DND-41 (cell line): ENCODE measurements at regions not wholly inside any gene's neighbourhood (a gene's known extent, or its start where the extent isn't known, plus 50 kb on each side); places are given as distances from the start of the nearest gene placed in this dataset.

Experiments used
- ATAC-seq: fragments of 200-7000 bp; cut with Tn5 transposase; 3 replicates; pipeline ENCODE4 v1.9.1; 2021; ENCODE audit warnings: low read depth; ENCODE audit not compliant: insufficient read depth
- DNase-seq: peaks from one replicate; pipeline ENCODE4 v3.0.0-alpha.2; 2020
- H2AFZ ChIP-seq: 2 replicates; pipeline ENCODE4 v1.6.0; 2012; ENCODE audit warnings: low read depth, low read length
- H3K27ac ChIP-seq: 2 replicates; pipeline ENCODE4 v1.5.1; 2012; ENCODE audit warnings: low read length, inconsistent platforms
- H3K27me3 ChIP-seq: fragments of 200-600 bp; sonication (generic); 2 replicates; pipeline ENCODE4 v1.6.0; 2012; ENCODE audit warnings: low read length, mild to moderate bottlenecking, inconsistent platforms; ENCODE audit not compliant: insufficient read depth, poor library complexity
- H3K36me3 ChIP-seq: 2 replicates; pipeline ENCODE4 v1.5.1; 2012; ENCODE audit warnings: low read length, inconsistent platforms; ENCODE audit not compliant: insufficient read depth
- H3K4me1 ChIP-seq: 2 replicates; pipeline ENCODE4 v1.5.1; 2012; ENCODE audit warnings: mild to moderate bottlenecking, low read length; ENCODE audit not compliant: insufficient read depth
- H3K4me2 ChIP-seq: 2 replicates; pipeline ENCODE4 v1.6.0; 2012; ENCODE audit warnings: mild to moderate bottlenecking, moderate library complexity, low read length, inconsistent platforms; ENCODE audit not compliant: insufficient read depth
- H3K4me3 ChIP-seq, 2 experiments: fragments of 200-600 bp in 1 of 2; shearing (Covaris generic) in 1 of 2; 2 replicates each; pipeline ENCODE4 v1.5.1; 2012 to 2016; ENCODE audit warnings: inconsistent platforms in 2 of 2, low read length in 2 of 2, mild to moderate bottlenecking in 2 of 2, low read depth in 1 of 2, moderate library complexity in 1 of 2
- H3K79me2 ChIP-seq: 2 replicates; pipeline ENCODE4 v1.6.0; 2012; ENCODE audit warnings: low read length, inconsistent platforms; ENCODE audit not compliant: insufficient read depth
- H3K9ac ChIP-seq: 2 replicates; pipeline ENCODE4 v1.6.0; 2012; ENCODE audit warnings: low read depth, mild to moderate bottlenecking, inconsistent platforms, low read length, moderate library complexity
- H3K9me3 ChIP-seq: 2 replicates; pipeline ENCODE4 v1.5.1; 2012; ENCODE audit warnings: low read length, moderate library complexity, mild to moderate bottlenecking, inconsistent platforms; ENCODE audit not compliant: insufficient read depth, severe bottlenecking
- H4K20me1 ChIP-seq: 2 replicates; pipeline ENCODE4 v1.6.0; 2012; ENCODE audit warnings: low read length; ENCODE audit not compliant: insufficient read depth
- EZH2 ChIP-seq: IDR thresholded peaks from 3 replicates; pipeline ENCODE4 v1.6.1; 2012; ENCODE audit warnings: borderline replicate concordance, low read depth, mild to moderate bottlenecking, moderate library complexity, low read length, inconsistent platforms; ENCODE audit not compliant: severe bottlenecking
- TF ChIP-seq, protein P1 (sequence below): IDR thresholded peaks from 2 replicates; pipeline ENCODE4 v1.5.1; 2012; ENCODE audit warnings: borderline replicate concordance, low read length, moderate library complexity, mild to moderate bottlenecking; ENCODE audit not compliant: poor library complexity, severe bottlenecking; ENCODE audit errors: extremely low read depth

DNA sequence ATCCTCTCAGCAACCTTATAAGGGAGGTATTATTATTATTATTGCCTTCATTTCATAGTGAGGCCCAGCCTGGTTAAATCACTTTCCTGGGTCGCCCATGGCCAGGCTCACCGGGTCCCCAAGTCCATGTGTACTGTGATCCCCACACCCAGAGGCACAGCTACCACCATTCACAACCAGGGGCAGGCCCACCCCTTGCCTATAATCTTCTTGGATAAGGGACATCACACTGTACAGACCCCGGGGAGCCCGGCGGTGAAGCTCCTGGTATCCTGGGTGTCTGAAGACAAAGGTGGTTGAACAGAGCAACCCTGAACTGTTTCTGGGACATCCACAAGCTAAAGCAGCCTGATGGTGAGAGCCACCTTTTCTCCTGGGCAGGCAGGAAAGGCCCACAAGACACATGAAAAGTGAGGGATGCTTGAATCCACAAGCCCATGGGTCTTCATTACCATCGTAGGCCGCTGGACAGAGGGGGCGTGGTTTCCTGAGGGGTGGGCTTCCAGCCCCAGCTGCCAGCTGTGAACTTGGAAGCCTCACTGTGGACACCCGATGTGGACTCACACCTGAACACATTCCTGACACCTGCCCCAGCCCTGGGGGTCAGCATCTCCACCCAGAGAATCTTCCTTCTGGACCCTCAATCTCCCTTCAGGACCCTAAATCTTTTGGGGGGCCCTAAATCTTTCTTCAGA is 185.5 kb upstream of the PMEPA1 start:
- Histone ChIP-seq H3K27ac (no peak overlapping the region), H3K4me1 (no peaks in the 10 kb centered on the region), H3K27me3 (peaks cover 3% of the 10 kb centered on the region), H4K20me1 (peaks cover 4% of the 10 kb centered on the region), H3K9me3 (no peaks in the 10 kb centered on the region), H3K36me3 (no peaks in the 10 kb centered on the region), H3K9ac (no peak overlapping the region), H3K4me2 (no peak overlapping the region), H3K79me2 (no peaks in the 10 kb centered on the region), H3K4me3 (no peak overlapping the region), H2AFZ (no peak overlapping the region)
- no peak for ATAC-seq
- no peak for DNase-seq
- TF ChIP-seq, protein P1, sequence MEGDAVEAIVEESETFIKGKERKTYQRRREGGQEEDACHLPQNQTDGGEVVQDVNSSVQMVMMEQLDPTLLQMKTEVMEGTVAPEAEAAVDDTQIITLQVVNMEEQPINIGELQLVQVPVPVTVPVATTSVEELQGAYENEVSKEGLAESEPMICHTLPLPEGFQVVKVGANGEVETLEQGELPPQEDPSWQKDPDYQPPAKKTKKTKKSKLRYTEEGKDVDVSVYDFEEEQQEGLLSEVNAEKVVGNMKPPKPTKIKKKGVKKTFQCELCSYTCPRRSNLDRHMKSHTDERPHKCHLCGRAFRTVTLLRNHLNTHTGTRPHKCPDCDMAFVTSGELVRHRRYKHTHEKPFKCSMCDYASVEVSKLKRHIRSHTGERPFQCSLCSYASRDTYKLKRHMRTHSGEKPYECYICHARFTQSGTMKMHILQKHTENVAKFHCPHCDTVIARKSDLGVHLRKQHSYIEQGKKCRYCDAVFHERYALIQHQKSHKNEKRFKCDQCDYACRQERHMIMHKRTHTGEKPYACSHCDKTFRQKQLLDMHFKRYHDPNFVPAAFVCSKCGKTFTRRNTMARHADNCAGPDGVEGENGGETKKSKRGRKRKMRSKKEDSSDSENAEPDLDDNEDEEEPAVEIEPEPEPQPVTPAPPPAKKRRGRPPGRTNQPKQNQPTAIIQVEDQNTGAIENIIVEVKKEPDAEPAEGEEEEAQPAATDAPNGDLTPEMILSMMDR, result no peak
- TF ChIP-seq EZH2, result no peak

DNA sequence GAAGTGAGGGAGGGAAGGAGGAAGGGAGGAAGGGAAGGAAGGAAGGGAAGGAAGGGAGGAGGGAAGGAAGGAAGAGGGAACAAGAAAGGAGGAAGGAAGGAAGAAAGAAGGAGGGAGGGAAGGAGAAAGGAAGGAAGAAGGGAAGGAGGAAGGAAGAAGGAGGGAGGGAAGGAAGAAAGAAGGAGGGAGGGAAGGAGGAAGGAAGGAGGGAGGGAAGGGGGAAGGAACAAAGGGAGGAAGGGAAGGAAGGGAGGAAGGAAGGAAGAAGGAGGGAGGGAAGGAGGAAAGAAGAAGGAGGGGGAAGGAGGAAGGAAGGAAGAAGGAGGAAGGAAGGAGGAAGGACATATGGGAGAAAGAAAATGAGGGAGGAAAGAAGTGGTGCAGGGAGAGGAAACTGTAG is 184.7 kb upstream of the PMEPA1 start:
- Histone ChIP-seq H4K20me1 (peaks cover 4% of the 10 kb centered on the region), H3K9ac (no peak overlapping the region), H3K27me3 (peaks cover 3% of the 10 kb centered on the region), H3K27ac (no peak overlapping the region), H3K4me3 (no peak overlapping the region), H3K4me2 (no peak overlapping the region), H3K9me3 (no peaks in the 10 kb centered on the region), H3K79me2 (no peaks in the 10 kb centered on the region), H3K4me1 (no peaks in the 10 kb centered on the region), H3K36me3 (no peaks in the 10 kb centered on the region), H2AFZ (no peak overlapping the region)
- no peak for ATAC-seq
- no peak for DNase-seq
- no peak for TF ChIP-seq EZH2
- TF ChIP-seq, protein P1, result no peak

DNA sequence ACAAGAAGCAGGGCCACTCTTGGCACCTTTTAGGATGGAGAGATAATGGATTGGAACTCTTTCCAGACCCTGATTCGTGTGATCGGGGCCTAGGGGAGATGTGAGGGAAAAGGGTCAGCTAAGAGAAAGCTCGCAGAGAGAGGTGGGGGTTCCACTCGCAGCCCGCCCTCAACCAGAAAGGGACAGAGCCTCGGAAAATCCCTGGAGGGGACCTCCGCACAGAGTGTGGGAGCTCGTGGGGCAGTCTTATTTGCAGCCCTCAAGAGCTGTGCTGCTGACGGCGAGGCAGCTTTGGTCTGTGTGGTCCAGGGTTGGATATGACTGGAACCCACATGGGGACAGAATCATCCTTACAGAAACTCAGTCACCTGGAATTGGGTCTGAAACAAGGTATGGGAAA is 184.3 kb upstream of the PMEPA1 start:
- TF ChIP-seq EZH2, result no peak
- TF ChIP-seq, protein P1, result no peak
- H3K27ac ChIP-seq, result no peak overlapping the region
- no peaks in the 10 kb centered on the region for H3K36me3 ChIP-seq
- H3K4me1 ChIP-seq, result no peaks in the 10 kb centered on the region
- no peaks in the 10 kb centered on the region for H3K79me2 ChIP-seq
- H3K9me3 ChIP-seq, result no peaks in the 10 kb centered on the region
- peaks cover 3% of the 10 kb centered on the region for H3K27me3 ChIP-seq
- no peak overlapping the region for H3K9ac ChIP-seq
- DNase-seq, result no peak
- no peak overlapping the region for H3K4me2 ChIP-seq
- peaks cover 4% of the 10 kb centered on the region for H4K20me1 ChIP-seq
- no peak overlapping the region for H3K4me3 ChIP-seq
- ATAC-seq, result no peak
- H2AFZ ChIP-seq, result no peak overlapping the region
